Right lobe of liver (tissue), 4 donors: ENCODE measurements at regions not wholly inside any gene's neighbourhood (a gene's known extent, or its start where the extent isn't known, plus 50 kb on each side); places are given as distances from the start of the nearest gene placed in this dataset.

Source experiments
- POLR2A ChIP-seq: fragments of 450-650 bp; IDR thresholded peaks from one replicate; pipeline ENCODE4 v1.6.1; 2017; ENCODE audit warnings: antibody characterized with exemption, mild to moderate bottlenecking
- TF ChIP-seq, protein P1 (sequence below), 4 donors: fragments of 200-600 bp in 3 of 4; fragments of 450-650 bp in 1 of 4; IDR thresholded peaks; one replicate each; pipeline versions ENCODE4 v1.5.1 to v1.8.0; 2016 to 2022; ENCODE audit warnings: antibody characterized with exemption in 4 of 4, mild to moderate bottlenecking in 2 of 4
- donor health status: DM: no; HTN: no; CAD: no.
- donor health status: DM: no; HTN: no; CAD: no.
- donor health status: DM: no; HTN: yes; CAD: no.

DNA sequence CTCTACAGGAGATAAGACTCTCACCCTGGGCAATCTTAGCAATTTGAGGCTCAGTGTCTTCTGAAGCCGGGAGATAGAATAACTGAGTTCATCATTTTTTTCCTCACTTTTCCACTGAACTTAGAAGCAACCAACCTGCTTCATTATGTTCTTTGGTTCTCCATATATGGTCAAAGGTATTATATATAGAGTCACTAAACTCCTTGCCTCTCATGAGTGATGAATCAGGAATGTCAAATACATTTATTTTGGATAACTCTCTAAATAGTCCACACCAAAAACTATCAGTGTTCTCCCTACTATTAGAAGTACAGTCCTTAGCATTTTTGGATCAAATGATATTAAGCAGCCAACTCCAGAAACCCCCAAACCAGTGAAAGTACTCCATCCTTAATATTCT lies 421.5 kb upstream of the EPHA5 start:
- no peak for TF ChIP-seq POLR2A
- TF ChIP-seq, protein P1, sequence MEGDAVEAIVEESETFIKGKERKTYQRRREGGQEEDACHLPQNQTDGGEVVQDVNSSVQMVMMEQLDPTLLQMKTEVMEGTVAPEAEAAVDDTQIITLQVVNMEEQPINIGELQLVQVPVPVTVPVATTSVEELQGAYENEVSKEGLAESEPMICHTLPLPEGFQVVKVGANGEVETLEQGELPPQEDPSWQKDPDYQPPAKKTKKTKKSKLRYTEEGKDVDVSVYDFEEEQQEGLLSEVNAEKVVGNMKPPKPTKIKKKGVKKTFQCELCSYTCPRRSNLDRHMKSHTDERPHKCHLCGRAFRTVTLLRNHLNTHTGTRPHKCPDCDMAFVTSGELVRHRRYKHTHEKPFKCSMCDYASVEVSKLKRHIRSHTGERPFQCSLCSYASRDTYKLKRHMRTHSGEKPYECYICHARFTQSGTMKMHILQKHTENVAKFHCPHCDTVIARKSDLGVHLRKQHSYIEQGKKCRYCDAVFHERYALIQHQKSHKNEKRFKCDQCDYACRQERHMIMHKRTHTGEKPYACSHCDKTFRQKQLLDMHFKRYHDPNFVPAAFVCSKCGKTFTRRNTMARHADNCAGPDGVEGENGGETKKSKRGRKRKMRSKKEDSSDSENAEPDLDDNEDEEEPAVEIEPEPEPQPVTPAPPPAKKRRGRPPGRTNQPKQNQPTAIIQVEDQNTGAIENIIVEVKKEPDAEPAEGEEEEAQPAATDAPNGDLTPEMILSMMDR (IDR thresholded peaks at IDR 0.05): no peak
